HG03045 (cell line): ENCODE measurements at regions not wholly inside any gene's neighbourhood (a gene's known extent, or its start where the extent isn't known, plus 50 kb on each side); places are given as distances from the start of the nearest gene placed in this dataset.

Experiments
- ATAC-seq: cut with Tn5 transposase; IDR thresholded peaks from one replicate; pipeline ENCODE4 v1.9.1; 2021; ENCODE audit warnings: mild to moderate bottlenecking, moderate library complexity; ENCODE audit not compliant: unreplicated experiment

- no peak for ATAC-seq
Observed at GRCh38 chr13:47135800-47136503, 239.1 kb upstream of the HTR2A start.

- no peak for ATAC-seq
Observed at GRCh38 chr13:47134939-47135489, 238.2 kb upstream of the HTR2A start.

GRCh38 chr13:47133011-47133445 lies 236.2 kb upstream of the HTR2A start:
- no peak for ATAC-seq

- ATAC-seq: no peak
Observed at GRCh38 chr13:47129461-47129860, 232.6 kb upstream of the HTR2A start.

GRCh38 chr13:47126432-47126831 lies 229.6 kb upstream of the HTR2A start:
- ATAC-seq: no peak

- ATAC-seq: no peak
Observed at GRCh38 chr13:47121092-47121763, 224.4 kb upstream of the HTR2A start.

GRCh38 chr13:47120282-47120681 lies 223.4 kb upstream of the HTR2A start:
- ATAC-seq: no peak

GRCh38 chr13:47119575-47120235 lies 222.9 kb upstream of the HTR2A start:
- no peak for ATAC-seq

- ATAC-seq: no peak
Observed at GRCh38 chr13:47117268-47117667, 220.4 kb upstream of the HTR2A start.

GRCh38 chr13:47114030-47114429 lies 217.2 kb upstream of the HTR2A start:
- ATAC-seq: no peak

GRCh38 chr13:47112903-47113299 lies 216.0 kb upstream of the HTR2A start:
- ATAC-seq: no peak

GRCh38 chr13:47112205-47112902 lies 215.5 kb upstream of the HTR2A start:
- ATAC-seq: no peak

GRCh38 chr13:47111499-47111898 lies 214.6 kb upstream of the HTR2A start:
- no peak for ATAC-seq

- ATAC-seq: no peak
Observed at GRCh38 chr13:47110833-47111240, 214.0 kb upstream of the HTR2A start.

- ATAC-seq: no peak
Observed at GRCh38 chr13:47110141-47110540, 213.3 kb upstream of the HTR2A start.

- peak; percentile 50 for ATAC-seq
Observed at GRCh38 chr13:47109028-47109427, 212.2 kb upstream of the HTR2A start.

GRCh38 chr13:47100214-47100853 lies 203.5 kb upstream of the HTR2A start:
- peak; percentile 87 for ATAC-seq

- ATAC-seq: peak; percentile 81
Observed at GRCh38 chr13:47094734-47095434, 198.0 kb upstream of the HTR2A start.

- no peak for ATAC-seq
Observed at GRCh38 chr13:47092202-47092601, 195.3 kb upstream of the HTR2A start.

GRCh38 chr13:47087841-47088240 lies 191.0 kb upstream of the HTR2A start:
- ATAC-seq: no peak
